PC-9 (cell line): ENCODE measurements at regions not wholly inside any gene's neighbourhood (a gene's known extent, or its start where the extent isn't known, plus 50 kb on each side); places are given as distances from the start of the nearest gene placed in this dataset.

Experiments used
- BruUV-seq: library from RNA; stranded (reverse); fragments of 400-500 nt; replicated peaks from 2 replicates; lab custom pipeline; 2021; lab: Mats Ljungman, UMichigan
- CTCF ChIA-PET: fragments of 300-600 bp; sonication (Branson Sonifier 250); formaldehyde crosslinking; loops from one replicate; lab custom pipeline; 2022; ENCODE audit warnings: antibody characterized with exemption; lab: Charles Lee
- POLR2A ChIA-PET: fragments of 300-600 bp; sonication (Branson Sonifier 250); formaldehyde crosslinking; loops from one replicate; lab custom pipeline; 2022; ENCODE audit warnings: antibody characterized with exemption; ENCODE audit not compliant: unreplicated experiment; lab: Charles Lee
- DNase-seq, 2 experiments: peaks; one replicate each; pipeline versions ENCODE4 v3.0.0 to v3.0.0-alpha.2; 2015 to 2022; ENCODE audit warnings: mixed read lengths in 1 of 2
- H2AFZ ChIP-seq: fragments of 200-600 bp; sonication (generic); 2 replicates; pipeline ENCODE4 v1.8.1; 2017; ENCODE audit warnings: antibody characterized with exemption
- H3F3A ChIP-seq: fragments of 200-600 bp; sonication (generic); 2 replicates; pipeline ENCODE4 v1.8.1; 2017; ENCODE audit warnings: antibody characterized with exemption, mild to moderate bottlenecking, low read depth; ENCODE audit not compliant: insufficient read depth
- H3K27ac ChIP-seq: fragments of 200-600 bp; sonication (generic); 2 replicates; pipeline ENCODE4 v1.6.1; 2016; ENCODE audit warnings: mixed run types
- H3K27me3 ChIP-seq: fragments of 200-600 bp; sonication (generic); 2 replicates; pipeline ENCODE4 v1.6.1; 2016; ENCODE audit warnings: low read depth, mixed run types; ENCODE audit not compliant: insufficient read depth
- H3K36me3 ChIP-seq: fragments of 200-600 bp; sonication (generic); 2 replicates; pipeline ENCODE4 v1.6.1; 2016; ENCODE audit warnings: low read depth, mixed run types
- H3K4me1 ChIP-seq: fragments of 200-600 bp; sonication (generic); replicated peaks from 2 replicates; pipeline ENCODE4 v1.6.1; 2016; ENCODE audit warnings: mixed run types; ENCODE audit not compliant: insufficient read depth
- H3K4me2 ChIP-seq: fragments of 200-600 bp; sonication (generic); 2 replicates; pipeline ENCODE4 v1.6.1; 2017; ENCODE audit warnings: mixed run types
- H3K4me3 ChIP-seq: fragments of 200-600 bp; sonication (generic); 2 replicates; pipeline ENCODE4 v1.6.1; 2016; ENCODE audit warnings: mixed run types
- H3K79me2 ChIP-seq: fragments of 200-600 bp; sonication (generic); 2 replicates; pipeline ENCODE4 v1.6.1; 2017; ENCODE audit warnings: low read depth, mixed run types
- H3K9me2 ChIP-seq: fragments of 200-600 bp; sonication (generic); 2 replicates; pipeline ENCODE4 v1.8.1; 2017; ENCODE audit warnings: mild to moderate bottlenecking; ENCODE audit not compliant: insufficient read depth
- H3K9me3 ChIP-seq: fragments of 200-600 bp; sonication (generic); 2 replicates; pipeline ENCODE4 v1.8.1; 2016; ENCODE audit warnings: low read depth; ENCODE audit not compliant: insufficient read depth
- H4K20me1 ChIP-seq: fragments of 200-600 bp; sonication (generic); 2 replicates; pipeline ENCODE4 v1.8.1; 2017; ENCODE audit not compliant: insufficient read depth
- CTCF ChIP-seq: fragments of 200-600 bp; sonication (generic); conservative IDR thresholded peaks from 2 replicates; pipeline ENCODE4 v1.6.1; 2017; ENCODE audit warnings: mixed run types, antibody characterized with exemption, mild to moderate bottlenecking, moderate library complexity
- EZH2 ChIP-seq: fragments of 200-600 bp; sonication (generic); IDR thresholded peaks from 2 replicates; pipeline ENCODE4 v1.8.0; 2017; ENCODE audit warnings: antibody characterized with exemption, low read depth
- intact Hi-C: fragments of 100-400 bp; cut with micrococcal nuclease; formaldehyde crosslinking; loops from one replicate; pipeline ENCODE4 v1.10.0; 2022; ENCODE audit not compliant: unreplicated experiment

GRCh38 chr9:106757514-106757913, 105.5 kb upstream of the ZNF462 start:
- Histone ChIP-seq H3F3A (no peaks in the 10 kb centered on the region), H3K9me3 (no peaks in the 10 kb centered on the region), H3K4me2 (no peak overlapping the region), H3K36me3 (no peaks in the 10 kb centered on the region), H3K9me2 (no peaks in the 10 kb centered on the region), H3K79me2 (no peaks in the 10 kb centered on the region), H3K4me3 (no peak overlapping the region), H2AFZ (no peak overlapping the region), H3K4me1 (no peaks in the 10 kb centered on the region), H4K20me1 (no peaks in the 10 kb centered on the region), H3K27ac (no peak overlapping the region), H3K27me3 (no peaks in the 10 kb centered on the region)
- ChIA-PET CTCF (no interaction called here), POLR2A (no interaction called here)
- intact Hi-C loops, result no loop called here
- no TSS peak for BruUV-seq
- no peak for DNase-seq
- TF ChIP-seq EZH2 (no peak), CTCF (no peak)

- no peaks in the 10 kb centered on the region for H3K79me2 ChIP-seq
- no peaks in the 10 kb centered on the region for H3K9me3 ChIP-seq
- no TSS peak for BruUV-seq
- no peak for DNase-seq
- no peaks in the 10 kb centered on the region for H3K9me2 ChIP-seq
- H3F3A ChIP-seq, result no peaks in the 10 kb centered on the region
- CTCF ChIA-PET, result no interaction called here
- no peaks in the 10 kb centered on the region for H3K27me3 ChIP-seq
- TF ChIP-seq EZH2, result no peak
- no peak for TF ChIP-seq CTCF
- POLR2A ChIA-PET, result no interaction called here
- intact Hi-C loops, result no loop called here
- no peaks in the 10 kb centered on the region for H3K4me1 ChIP-seq
- no peaks in the 10 kb centered on the region for H4K20me1 ChIP-seq
- H3K4me3 ChIP-seq, result no peak overlapping the region
- no peak overlapping the region for H3K4me2 ChIP-seq
- no peak overlapping the region for H3K27ac ChIP-seq
- no peaks in the 10 kb centered on the region for H3K36me3 ChIP-seq
- no peak overlapping the region for H2AFZ ChIP-seq
Measured at GRCh38 chr9:106758911-106759310, 104.1 kb upstream of the ZNF462 start.

GRCh38 chr9:106761493-106761892, 101.5 kb upstream of the ZNF462 start:
- TF ChIP-seq EZH2, result no peak
- TF ChIP-seq CTCF, result no peak
- Histone ChIP-seq H3K27ac (no peak overlapping the region), H3K4me1 (no peaks in the 10 kb centered on the region), H3K9me3 (no peaks in the 10 kb centered on the region), H3K4me2 (no peak overlapping the region), H4K20me1 (no peaks in the 10 kb centered on the region), H3K79me2 (no peaks in the 10 kb centered on the region), H3K9me2 (no peaks in the 10 kb centered on the region), H3K36me3 (no peaks in the 10 kb centered on the region), H2AFZ (no peak overlapping the region), H3K4me3 (no peak overlapping the region), H3F3A (no peaks in the 10 kb centered on the region), H3K27me3 (no peaks in the 10 kb centered on the region)
- no TSS peak for BruUV-seq
- DNase-seq, result no peak
- CTCF ChIA-PET, result no interaction called here
- intact Hi-C loops, result no loop called here
- POLR2A ChIA-PET, result no interaction called here
